ENCODE measurements at regions not wholly inside any gene's neighbourhood (a gene's known extent, or its start where the extent isn't known, plus 50 kb on each side); places are given as distances from the start of the nearest gene placed in this dataset.

DNA sequence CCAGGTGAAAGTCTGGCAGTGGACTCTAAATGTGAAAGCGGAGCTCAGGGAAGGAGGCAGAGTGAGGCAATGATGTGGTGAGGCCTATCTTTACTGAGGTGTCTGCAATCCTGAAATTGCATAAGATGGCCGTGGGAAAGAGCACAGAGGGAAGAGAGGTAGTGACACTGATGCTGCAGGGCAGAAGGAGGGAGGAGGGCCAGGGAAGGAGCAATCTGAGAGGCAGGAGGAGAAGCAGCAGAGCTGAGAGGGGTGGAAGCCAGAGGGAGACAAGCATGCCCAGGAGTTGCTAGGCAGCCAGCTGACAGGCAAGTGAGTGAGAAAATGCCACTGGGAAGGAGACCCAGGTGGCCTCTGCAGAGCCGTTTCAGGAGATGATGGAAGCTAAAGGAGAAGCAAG lies 97.4 kb upstream of the CNR1 start:
- TF ChIP-seq, protein P1, sequence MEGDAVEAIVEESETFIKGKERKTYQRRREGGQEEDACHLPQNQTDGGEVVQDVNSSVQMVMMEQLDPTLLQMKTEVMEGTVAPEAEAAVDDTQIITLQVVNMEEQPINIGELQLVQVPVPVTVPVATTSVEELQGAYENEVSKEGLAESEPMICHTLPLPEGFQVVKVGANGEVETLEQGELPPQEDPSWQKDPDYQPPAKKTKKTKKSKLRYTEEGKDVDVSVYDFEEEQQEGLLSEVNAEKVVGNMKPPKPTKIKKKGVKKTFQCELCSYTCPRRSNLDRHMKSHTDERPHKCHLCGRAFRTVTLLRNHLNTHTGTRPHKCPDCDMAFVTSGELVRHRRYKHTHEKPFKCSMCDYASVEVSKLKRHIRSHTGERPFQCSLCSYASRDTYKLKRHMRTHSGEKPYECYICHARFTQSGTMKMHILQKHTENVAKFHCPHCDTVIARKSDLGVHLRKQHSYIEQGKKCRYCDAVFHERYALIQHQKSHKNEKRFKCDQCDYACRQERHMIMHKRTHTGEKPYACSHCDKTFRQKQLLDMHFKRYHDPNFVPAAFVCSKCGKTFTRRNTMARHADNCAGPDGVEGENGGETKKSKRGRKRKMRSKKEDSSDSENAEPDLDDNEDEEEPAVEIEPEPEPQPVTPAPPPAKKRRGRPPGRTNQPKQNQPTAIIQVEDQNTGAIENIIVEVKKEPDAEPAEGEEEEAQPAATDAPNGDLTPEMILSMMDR (IDR thresholded peaks at IDR 0.05; ENCODE audit: low read depth, low read length, poor library complexity, severe bottlenecking), result no peak
- TF ChIP-seq EZH2phosphoT487 (IDR thresholded peaks at IDR 0.05; ENCODE audit: borderline replicate concordance, low read length), result no peak

All from DOHH2 (cell line).